K562 (cell line): ENCODE measurements at regions not wholly inside any gene's neighbourhood (a gene's known extent, or its start where the extent isn't known, plus 50 kb on each side); places are given as distances from the start of the nearest gene placed in this dataset.

Source experiments
- ATAC-seq: fragments of 200-7000 bp; cut with Tn5 transposase; 3 replicates; pipeline ENCODE4 v1.9.1; 2020; ENCODE audit warnings: moderate library complexity
- BruUV-seq: library from RNA; stranded (reverse); fragments of 400-500 nt; replicated peaks from 2 replicates; lab custom pipeline; 2021; lab: Mats Ljungman, UMichigan
- CTCF ChIA-PET: fragments of 300-600 bp; formaldehyde crosslinking; extraction: SDS; loops from one replicate; lab custom pipeline; 2021; ENCODE audit warnings: low intra/inter-chr PET ratio; lab: Yijun Ruan, JAX
- POLR2A ChIA-PET: fragments of 300-600, 350-650 bp; sonication (Branson Sonifier 250); formaldehyde crosslinking; extraction: SDS; loops from one replicate; lab custom pipeline; 2021; ENCODE audit warnings: antibody characterized with exemption, inconsistent platforms; lab: Yijun Ruan, JAX
- DNase-seq, 4 experiments: peaks; one replicate each; pipeline versions ENCODE4 v3.0.0 to v3.0.0-alpha.2; 2011 to 2018; ENCODE audit warnings: low spot score in 3 of 4, mixed read lengths in 3 of 4; ENCODE audit errors: extremely low read depth in 1 of 4
- FAIRE-seq: peaks from 2 replicates; lab custom pipeline; 2011; peaks lifted over from hg19 to GRCh38; lab: Jason Lieb, UNC
- H2AFZ ChIP-seq: 2 replicates; pipeline ENCODE4 v1.6.0; 2011; ENCODE audit warnings: low read depth, low read length, control low read depth, inconsistent platforms
- H3K27ac ChIP-seq: fragments of 200-600 bp; 3 replicates; pipeline ENCODE4 v1.8.0; 2011; ENCODE audit warnings: low read depth, mild to moderate bottlenecking, control low read depth, inconsistent platforms, low read length, moderate library complexity, mixed read lengths; ENCODE audit errors: extremely low read depth
- H3K27me3 ChIP-seq, 2 experiments: fragments of 300-600 bp in 1 of 2; 2 replicates in 1 of 2; 3 replicates in 1 of 2; pipeline versions ENCODE4 v1.6.0 to v1.8.0; 2011; ENCODE audit warnings: inconsistent platforms in 2 of 2, low read length in 2 of 2, mild to moderate bottlenecking in 1 of 2, mixed read lengths in 1 of 2, moderate library complexity in 1 of 2; ENCODE audit not compliant: control insufficient read depth in 2 of 2, insufficient read depth in 2 of 2
- H3K36me3 ChIP-seq: fragments of 300-600 bp; 3 replicates; pipeline ENCODE4 v1.8.0; 2011; ENCODE audit warnings: mild to moderate bottlenecking, low read length, inconsistent platforms; ENCODE audit not compliant: control insufficient read depth, insufficient read depth
- H3K4me1 ChIP-seq, 2 experiments: fragments of 200-600 bp in 1 of 2; replicated peaks in 1 of 2; 2 replicates in 1 of 2; 3 replicates in 1 of 2; pipeline versions ENCODE4 v1.5.1 to v1.8.0; 2011; ENCODE audit warnings: inconsistent platforms in 2 of 2, low read length in 2 of 2, mild to moderate bottlenecking in 1 of 2, mixed read lengths in 1 of 2, moderate library complexity in 1 of 2; ENCODE audit not compliant: control insufficient read depth in 2 of 2, insufficient read depth in 2 of 2
- H3K4me2 ChIP-seq: 2 replicates; pipeline ENCODE4 v1.6.1; 2011; ENCODE audit warnings: low read length, control low read depth, inconsistent platforms, mixed read lengths; ENCODE audit not compliant: insufficient read depth
- H3K4me3 ChIP-seq: fragments of 200-600 bp; sonication (generic), shearing (Covaris generic); 2 replicates; pipeline ENCODE4 v1.5.1; 2016; ENCODE audit warnings: control low read depth, inconsistent platforms
- H3K79me2 ChIP-seq: fragments of 200-600 bp; 3 replicates; pipeline ENCODE4 v1.8.0; 2011; ENCODE audit warnings: low read length, inconsistent platforms; ENCODE audit not compliant: control insufficient read depth, insufficient read depth
- H3K9ac ChIP-seq, 2 experiments: 2 replicates each; pipeline versions ENCODE4 v1.6.0 to v1.6.1; 2011; ENCODE audit warnings: low read depth in 2 of 2, low read length in 2 of 2, control low read depth in 1 of 2, inconsistent platforms in 1 of 2, mild to moderate bottlenecking in 1 of 2, mixed read lengths in 1 of 2; ENCODE audit not compliant: insufficient read depth in 1 of 2
- H3K9me1 ChIP-seq: one replicate; pipeline ENCODE4 v1.6.0; 2011; ENCODE audit warnings: inconsistent platforms, mild to moderate bottlenecking, low read length, moderate library complexity; ENCODE audit not compliant: control insufficient read depth, insufficient read depth
- H3K9me3 ChIP-seq: replicated peaks from 2 replicates; pipeline ENCODE4 v1.5.1; 2011; ENCODE audit warnings: low read depth, low read length, inconsistent platforms; ENCODE audit not compliant: control insufficient read depth, insufficient read depth
- H4K20me1 ChIP-seq: replicated peaks from 2 replicates; pipeline ENCODE4 v1.6.1; 2011; ENCODE audit warnings: low read length, inconsistent platforms, mixed read lengths; ENCODE audit not compliant: control insufficient read depth, insufficient read depth
- ELF2 ChIP-seq: fragments of 250-450 bp; sonication (Bioruptor Pico); IDR thresholded peaks from 2 replicates; pipeline ENCODE4 v1.5.0; 2021; ENCODE audit warnings: mild to moderate bottlenecking
- MCM7 ChIP-seq, 2 experiments: fragments of 450-650 bp; IDR thresholded peaks; 2 replicates each; pipeline ENCODE4 v1.6.1; 2016 to 2018
- NFIC ChIP-seq: fragments of 450-650 bp; IDR thresholded peaks from 2 replicates; pipeline ENCODE4 v1.6.1; 2017; ENCODE audit warnings: mild to moderate bottlenecking, inconsistent platforms
- SNRNP70 ChIP-seq: fragments of 200-400 bp; formaldehyde crosslinking; optimal IDR thresholded peaks from 2 replicates; pipeline ENCODE3; 2017; ENCODE audit warnings: low read depth, low read length
- SRSF3 ChIP-seq: fragments of 200-400 bp; formaldehyde crosslinking; IDR thresholded peaks from 2 replicates; pipeline ENCODE4 v1.6.1; 2016; ENCODE audit warnings: mild to moderate bottlenecking, low read length, moderate library complexity; ENCODE audit not compliant: insufficient read depth
- YBX1 ChIP-seq: fragments of 450-650 bp; IDR thresholded peaks from 2 replicates; pipeline ENCODE4 v1.7.1; 2016; ENCODE audit warnings: mild to moderate bottlenecking
- whole genome bisulfite sequencing: fragments of 100-300 bp; shearing (Covaris generic); methylation state at CpG from one replicate; pipeline ENCODE4 v1.1.6; 2016; ENCODE audit warnings: low coverage, mixed read lengths; ENCODE audit not compliant: insufficient coverage; ENCODE audit errors: missing lambda C conversion rate; 5-methylcytosine and 5-hydroxymethylcytosine counted together
- in situ Hi-C: fragments of 300-500 bp; cut with MboI; formaldehyde crosslinking; loops from 4 replicates; pipeline ENCODE4 v1.15.0; 2018; ENCODE audit warnings: inconsistent platforms, mixed read lengths
- intact Hi-C: fragments of 100-400 bp; cut with micrococcal nuclease; formaldehyde crosslinking; loops from 2 replicates; pipeline ENCODE4 v1.14.2; 2022

DNA sequence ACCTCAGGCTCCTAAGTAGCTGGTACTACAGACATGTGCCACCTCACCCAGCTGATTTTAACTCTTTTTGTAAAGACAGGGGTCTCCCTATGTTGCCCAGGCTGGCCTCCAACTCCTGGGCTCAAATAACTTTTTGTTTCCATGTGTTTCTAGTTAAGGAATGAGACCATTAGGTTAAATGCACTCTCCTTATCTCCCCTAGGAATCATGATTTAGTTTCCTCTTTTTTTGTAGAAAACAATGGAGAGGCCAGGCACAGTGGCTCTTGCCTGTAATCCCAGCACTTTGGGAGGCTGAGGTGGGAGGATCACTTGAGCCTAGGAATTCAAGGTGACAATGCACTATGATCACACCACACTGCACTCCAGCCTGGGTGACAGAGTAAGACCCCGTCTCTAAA, 198.8 kb upstream of the C2CD4B start:
- FAIRE-seq: no peak
- no peak overlapping the region for H3K4me3 ChIP-seq
- in situ Hi-C loops (no loop called here), intact Hi-C loops (no loop called here)
- H3K9ac ChIP-seq: no peak overlapping the region
- no peaks in the 10 kb centered on the region for H3K79me2 ChIP-seq
- H3K27ac ChIP-seq: no peak overlapping the region
- WGBS: 0% methylated on average over 1 of the region's 1 CpG
- H3K4me2 ChIP-seq: no peak overlapping the region
- no peak for DNase-seq
- H3K4me1 ChIP-seq: no peaks in the 10 kb centered on the region
- no peak for TF ChIP-seq SNRNP70
- no peak for TF ChIP-seq ELF2
- TF ChIP-seq SRSF3: no peak
- TF ChIP-seq MCM7 (IDR thresholded peaks at IDR 0.05): no peak
- H3K9me1 ChIP-seq: no peaks in the 10 kb centered on the region
- no TSS peak for BruUV-seq
- ChIA-PET POLR2A (no interaction called here), CTCF (no interaction called here)
- H2AFZ ChIP-seq: no peak overlapping the region
- no peaks in the 10 kb centered on the region for H3K9me3 ChIP-seq
- peaks cover 2 to 7% of the 10 kb centered on the region in 2 experiments; a peak in 2 of 5 replicates for H3K27me3 ChIP-seq
- no peaks in the 10 kb centered on the region for H3K36me3 ChIP-seq
- no peaks in the 10 kb centered on the region for H4K20me1 ChIP-seq
- no peak for ATAC-seq

DNA sequence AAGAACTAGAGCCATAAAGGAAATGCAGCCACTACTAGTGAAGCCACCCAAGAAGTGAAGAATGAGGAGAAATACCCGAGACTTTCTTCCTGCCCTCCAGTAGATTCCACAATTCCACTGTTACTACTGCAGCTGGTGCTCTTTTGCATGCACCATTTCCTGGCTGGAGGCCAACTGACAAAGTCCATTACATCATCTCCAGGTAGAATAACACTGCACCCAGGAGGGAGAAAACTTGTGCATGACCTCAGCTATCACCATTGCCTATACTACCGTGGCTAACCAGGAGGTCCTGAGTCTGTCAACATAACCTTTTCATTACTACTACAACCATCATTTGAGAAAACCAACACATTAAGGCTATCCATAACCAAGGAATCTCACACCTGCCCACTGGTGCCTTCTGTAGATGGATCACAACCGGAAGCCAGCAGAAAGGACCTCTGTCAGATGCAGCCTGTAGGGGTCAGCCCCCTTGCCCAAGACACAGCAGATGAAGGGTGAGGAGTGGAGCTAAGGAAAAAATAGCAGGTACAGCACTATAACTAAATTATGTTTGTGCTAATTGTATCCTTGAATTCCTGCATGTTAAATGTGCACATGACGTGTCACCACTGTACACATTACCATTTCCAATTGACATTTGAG, 200.8 kb upstream of the C2CD4B start:
- peak; percentile 34; the same call in 1 of the 2 replicates for TF ChIP-seq NFIC
- TF ChIP-seq YBX1: no peak
- TF ChIP-seq, all 486 proteins: peak for 1
- Histone ChIP-seq H3K27me3 (peaks cover 4 to 7% of the 10 kb centered on the region in 2 experiments; a peak in 2 of 5 replicates), H3K36me3 (no peaks in the 10 kb centered on the region), H3K9me3 (no peaks in the 10 kb centered on the region), H3K79me2 (no peaks in the 10 kb centered on the region), H3K4me3 (no peak overlapping the region), H3K4me1 (no peaks in the 10 kb centered on the region), H3K9ac (no peak overlapping the region), H3K4me2 (no peak overlapping the region), H4K20me1 (no peaks in the 10 kb centered on the region), H3K9me1 (no peaks in the 10 kb centered on the region), H2AFZ (no peak overlapping the region), H3K27ac (no peak overlapping the region)
- BruUV-seq: no TSS peak
- in situ Hi-C loops: no loop called here
- intact Hi-C loops: no loop called here
- DNase-seq: no peak
- CTCF ChIA-PET: no interaction called here
- FAIRE-seq: no peak
- no peak for ATAC-seq
- POLR2A ChIA-PET: interaction anchor here (0.7 to 0.8 kb wide), 2 partner anchors 11 to 1579 kb away, joined by 3 read pairs; no protein-coding TSS in a partner anchor
- 0% methylated on average over 4 of the region's 4 CpGs for WGBS
